Hippocampal formation (tissue), 2 donors: ENCODE measurements at regions not wholly inside any gene's neighbourhood (a gene's known extent, or its start where the extent isn't known, plus 50 kb on each side); places are given as distances from the start of the nearest gene placed in this dataset.

ENCODE experiments used
- DNase-seq, 2 donors: peaks; one replicate each; lab custom pipeline; 2025; lab: John Stamatoyannopoulos, UW

DNA sequence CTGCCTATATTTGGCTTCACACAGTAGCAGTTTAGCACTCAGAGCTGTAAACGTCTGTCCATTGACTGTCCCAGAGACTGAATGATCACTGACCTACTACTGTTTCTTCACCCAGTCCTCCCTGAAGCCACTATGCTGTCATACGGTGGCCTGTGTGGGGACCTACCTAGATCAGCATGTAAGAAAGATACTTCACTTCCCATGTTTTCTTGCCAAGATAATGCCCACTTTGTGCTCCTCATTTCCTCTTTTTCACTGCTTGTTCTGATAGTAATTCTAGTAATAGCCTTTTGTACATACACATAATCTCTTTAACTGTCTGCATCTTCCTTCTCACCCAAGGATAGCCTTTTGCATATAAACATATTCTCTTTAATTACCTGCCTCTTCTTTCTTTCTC, 109.9 kb upstream of the TIAM2 start:
- DNase-seq, result no peak

DNA sequence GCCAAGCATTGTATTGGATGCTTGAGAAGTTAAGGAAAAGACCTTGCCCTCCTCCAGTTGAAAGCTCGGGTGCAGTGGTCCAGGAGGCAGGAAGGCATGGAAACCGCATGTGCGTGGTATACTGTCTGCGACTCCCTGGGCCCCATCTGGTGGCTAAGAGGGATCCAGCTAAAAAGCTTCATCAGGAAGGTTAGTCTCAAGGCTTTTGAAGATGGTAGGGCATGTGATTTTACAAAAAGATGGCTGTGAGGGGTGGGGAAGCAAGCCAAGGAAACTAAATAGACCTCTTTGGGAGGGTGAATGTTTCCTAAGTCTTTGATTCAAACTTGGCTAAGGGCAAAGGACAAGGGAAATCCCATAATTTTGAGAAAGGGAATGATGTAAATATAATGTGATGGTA, 109.1 kb upstream of the TIAM2 start:
- DNase-seq, result no peak

DNA sequence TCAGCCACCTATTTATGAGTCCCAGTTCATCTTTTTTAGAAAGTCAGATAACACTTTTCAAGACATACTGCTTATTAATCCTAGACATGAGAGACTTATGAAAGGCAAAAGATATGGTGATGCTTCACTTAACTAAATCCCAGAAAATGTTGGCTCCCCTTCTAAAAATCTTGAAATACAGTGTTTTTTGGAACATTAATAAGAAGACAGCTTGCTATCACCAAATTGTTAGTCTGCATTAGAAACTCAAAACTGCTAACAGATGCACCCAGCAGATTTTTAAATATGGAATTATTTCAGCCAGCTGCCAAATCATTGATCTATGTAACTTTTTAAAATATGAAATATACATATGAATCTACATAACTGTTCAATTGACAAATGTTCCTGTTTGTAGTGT, 108.6 kb upstream of the TIAM2 start:
- no peak for DNase-seq

DNA sequence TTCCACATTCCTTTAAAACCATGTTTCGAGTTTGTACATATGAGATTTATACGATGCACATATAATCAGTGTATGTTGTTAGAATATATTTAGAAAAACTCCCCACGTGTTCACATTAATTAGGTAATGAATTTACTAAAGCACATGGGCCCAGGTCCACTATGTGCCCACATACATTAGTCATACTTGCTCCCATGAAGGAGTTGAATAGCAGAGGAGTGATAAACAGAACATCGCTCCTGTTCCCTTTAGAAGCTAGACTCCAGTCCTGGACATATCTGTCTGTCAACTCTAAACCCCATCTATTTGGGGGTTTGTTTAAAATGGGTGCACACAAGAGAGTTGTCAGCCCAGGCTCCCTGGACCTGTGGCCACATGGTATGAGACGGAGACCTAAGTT, 108.1 kb upstream of the TIAM2 start:
- DNase-seq, result no peak

- peak in 1 of 2 donors; percentile 49 for DNase-seq
Measured at GRCh38 chr6:154888421-154889295, 106.5 kb upstream of the TIAM2 start.

DNA sequence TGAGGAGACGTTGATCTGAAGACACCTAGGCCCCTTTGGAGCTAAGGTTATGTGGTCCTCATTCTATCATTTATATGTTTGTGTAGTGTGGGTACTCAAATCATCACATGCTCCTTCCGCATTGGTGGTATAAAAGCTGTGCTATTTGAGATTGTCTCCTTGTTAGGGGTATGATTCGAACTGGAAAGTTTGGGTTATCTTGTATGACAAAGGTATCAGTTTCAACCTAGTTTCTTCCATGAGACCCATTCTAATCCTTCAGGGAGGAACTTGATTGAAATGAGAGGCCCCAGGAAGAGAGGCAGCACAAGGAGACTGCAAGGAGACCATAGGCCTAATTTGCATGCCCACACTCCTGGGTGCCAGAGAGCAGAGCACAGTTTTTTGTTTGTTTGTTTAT, 104.2 kb upstream of the TIAM2 start:
- no peak for DNase-seq

- DNase-seq, result no peak
Measured at GRCh38 chr6:154891901-154892300, 103.2 kb upstream of the TIAM2 start.

GRCh38 chr6:154893917-154894316, 101.2 kb upstream of the TIAM2 start:
- no peak for DNase-seq

DNA sequence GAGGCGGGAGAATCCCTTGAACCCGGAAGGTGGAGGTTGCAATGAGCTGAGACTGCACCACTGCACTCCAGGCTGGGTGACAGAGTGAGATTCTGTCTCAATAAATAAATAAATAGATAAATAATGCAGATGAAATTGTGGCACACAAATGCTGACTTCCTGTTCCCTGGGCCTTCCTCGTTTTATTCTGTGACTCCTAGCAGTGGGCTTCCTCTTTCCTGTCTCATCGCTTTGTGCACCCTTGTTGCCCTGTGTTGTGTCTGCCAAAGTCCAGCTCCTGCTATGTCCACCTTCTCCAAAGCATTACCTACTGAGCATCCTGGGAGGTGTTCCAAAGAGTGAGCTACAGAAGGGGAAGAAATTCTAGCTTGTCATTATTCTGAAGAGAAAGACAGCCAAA, 100.2 kb upstream of the TIAM2 start:
- no peak for DNase-seq

DNA sequence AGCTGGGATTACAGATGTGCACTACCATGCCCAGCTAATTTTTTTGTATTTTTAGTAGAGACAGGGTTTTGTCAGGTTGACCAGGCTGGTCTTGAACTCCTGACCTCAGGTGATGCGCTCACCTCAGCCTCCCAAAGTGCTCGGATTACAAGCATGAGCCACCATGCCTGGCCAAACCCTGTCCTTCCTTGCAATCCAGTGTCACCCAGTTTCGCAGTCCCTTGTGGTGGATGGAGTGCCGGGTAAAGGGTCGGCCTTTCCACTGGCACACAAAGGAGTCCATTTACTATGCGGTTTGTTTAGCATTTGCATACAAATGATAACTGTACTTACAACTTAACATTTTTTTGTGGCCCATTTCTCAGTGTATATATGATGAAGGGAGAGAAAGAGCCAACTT, 99.3 kb upstream of the TIAM2 start:
- DNase-seq, result no peak

DNA sequence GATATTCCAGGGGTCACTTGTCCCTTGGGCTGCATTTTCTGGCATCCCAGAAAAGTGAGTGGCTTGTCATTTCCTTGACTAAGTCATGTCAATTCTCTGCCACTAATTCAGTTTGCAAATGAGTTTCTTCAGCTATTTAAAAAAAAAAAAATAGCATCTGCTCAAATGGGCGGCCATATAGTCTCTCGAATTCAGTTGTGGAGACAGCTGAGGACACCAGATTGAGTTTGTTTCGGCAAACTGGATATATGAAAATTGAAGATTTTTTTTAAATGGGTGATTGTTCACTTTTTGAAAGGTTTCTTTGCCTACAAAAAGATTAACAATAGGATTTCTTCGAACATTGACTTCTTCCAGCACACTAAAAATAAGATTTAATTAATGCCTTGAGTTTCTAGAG, 96.3 kb upstream of the TIAM2 start:
- no peak for DNase-seq

DNA sequence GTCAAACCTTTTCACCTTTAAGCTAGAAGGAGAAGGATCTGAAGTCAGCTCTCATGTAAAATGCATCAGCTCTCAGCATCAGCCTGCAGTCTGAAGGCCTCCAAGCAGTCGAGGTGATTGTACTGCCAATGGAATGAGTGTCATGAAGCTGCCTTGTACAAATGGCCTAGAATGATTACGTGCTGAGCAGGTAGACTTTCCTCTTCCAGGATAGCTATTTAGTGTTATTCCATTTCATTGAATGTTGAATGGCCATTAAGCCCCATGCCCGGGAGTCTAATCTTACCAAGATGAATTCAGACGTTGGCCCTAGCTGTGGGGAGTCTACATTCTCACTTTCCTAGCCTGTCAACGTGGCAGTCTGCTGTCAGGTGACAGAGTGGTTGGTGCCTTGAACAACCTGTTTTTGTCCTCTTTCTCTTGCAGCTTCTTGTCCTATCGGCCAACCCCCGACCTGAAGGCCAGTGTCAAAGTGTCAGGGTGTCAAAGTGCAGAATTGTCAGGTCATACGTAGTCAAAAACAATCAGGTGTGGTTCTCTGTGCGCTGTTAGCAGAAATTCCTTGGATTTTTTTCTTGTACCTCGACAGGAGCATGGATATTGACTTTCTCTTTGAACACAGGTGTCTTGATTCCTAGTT, 95.2 kb upstream of the TIAM2 start:
- no peak for DNase-seq

- peak; percentile 3 to 31 for DNase-seq
Measured at GRCh38 chr6:154901876-154902552, 93.1 kb upstream of the TIAM2 start.

DNA sequence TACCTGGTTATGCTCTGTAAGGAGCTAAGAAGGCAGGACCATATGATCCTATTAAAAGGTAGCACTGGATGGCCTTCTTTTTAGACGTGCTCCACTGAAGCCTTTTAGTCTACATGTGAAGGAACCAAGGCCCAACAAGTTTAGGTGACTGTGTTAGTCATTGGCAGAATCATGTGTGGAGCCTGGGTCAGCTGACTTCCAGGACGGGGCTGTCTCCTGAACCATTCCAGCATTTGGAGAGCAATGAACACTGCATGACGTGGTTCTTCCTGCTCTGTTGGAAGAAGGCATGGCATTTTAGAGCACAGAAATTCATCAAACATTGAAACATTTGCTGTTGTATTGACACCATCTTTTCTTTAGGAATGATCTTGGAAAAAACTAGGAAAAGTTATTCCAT, 87.8 kb upstream of the TIAM2 start:
- DNase-seq, result no peak

DNA sequence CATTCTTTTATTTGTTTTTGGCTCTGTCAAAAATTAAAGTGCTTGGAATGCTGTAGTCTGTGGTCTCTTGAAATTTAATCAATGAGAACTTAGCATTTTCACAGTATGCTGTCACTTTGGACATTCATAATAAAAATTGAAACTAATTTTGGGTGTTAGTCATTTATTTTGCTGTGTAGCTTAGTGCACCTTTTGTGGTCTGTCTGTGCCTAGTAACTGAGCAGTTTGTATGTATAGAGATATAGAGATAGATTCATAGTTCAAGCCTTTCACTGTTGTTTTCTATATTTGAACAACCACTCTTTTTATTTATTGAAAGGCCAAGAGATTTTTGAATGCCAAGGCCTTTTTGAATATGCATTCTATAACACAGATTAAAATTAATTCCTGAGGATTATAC, 86.4 kb upstream of the TIAM2 start:
- no peak for DNase-seq

GRCh38 chr6:154909311-154909710, 85.8 kb upstream of the TIAM2 start:
- DNase-seq, result no peak

GRCh38 chr6:154909821-154910220, 85.3 kb upstream of the TIAM2 start:
- no peak for DNase-seq

DNA sequence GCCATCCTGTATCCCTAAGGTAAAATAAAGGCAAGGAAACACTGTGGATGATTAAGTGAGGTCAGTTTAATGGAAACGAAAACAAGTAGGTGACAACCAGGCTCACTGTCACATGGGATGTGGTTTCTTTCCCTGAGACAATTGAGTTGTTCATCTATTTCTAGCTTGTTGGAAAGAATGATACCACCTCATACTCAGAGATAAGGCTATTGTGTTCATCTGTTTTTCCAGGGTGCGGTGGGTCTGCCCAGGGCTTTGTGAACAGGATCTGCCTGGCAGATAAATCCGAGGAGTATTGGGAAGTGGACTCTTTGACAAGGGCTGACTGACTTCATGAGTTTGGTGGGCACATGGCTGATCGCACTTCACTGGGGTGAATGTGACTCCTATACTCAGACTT, 80.8 kb upstream of the TIAM2 start:
- no peak for DNase-seq

DNA sequence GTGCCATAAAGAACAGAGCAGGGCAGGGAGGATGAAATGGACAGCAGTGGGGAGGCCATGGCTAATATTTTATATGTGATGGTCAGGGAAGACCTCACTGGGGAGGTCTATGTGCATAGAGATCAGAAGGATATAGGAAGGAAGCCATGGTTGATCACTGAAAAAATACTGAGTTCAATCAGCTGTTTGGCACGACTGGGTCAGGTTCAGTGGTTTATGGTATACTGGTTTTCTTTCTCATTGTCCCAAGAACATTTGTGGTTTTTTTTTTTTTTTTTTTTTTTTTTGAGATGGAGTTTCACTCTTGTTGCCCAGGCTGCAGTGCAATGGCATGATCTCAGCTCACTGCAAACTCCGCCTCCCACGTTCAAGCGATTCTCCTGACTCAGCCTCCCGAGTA, 78.3 kb upstream of the TIAM2 start:
- DNase-seq, result no peak

DNA sequence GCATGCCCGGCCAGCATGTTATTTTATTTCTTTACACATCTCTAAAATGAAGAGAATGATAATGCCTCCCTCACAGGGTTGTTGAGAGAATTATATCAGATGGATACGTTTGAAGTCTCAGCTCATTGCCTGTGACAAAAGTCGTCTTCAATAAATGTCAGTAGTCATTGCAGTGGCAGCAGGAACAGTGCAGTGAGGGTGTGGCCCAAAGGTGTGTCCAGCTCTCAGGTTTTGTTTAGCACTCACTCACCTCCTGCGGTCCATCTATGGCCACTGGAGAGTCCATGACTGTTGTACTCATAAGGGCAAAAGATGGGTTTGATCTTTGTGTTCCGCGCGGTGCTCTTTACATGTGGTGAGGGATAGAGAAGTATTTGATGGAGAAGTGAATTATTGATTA, 77.2 kb upstream of the TIAM2 start:
- DNase-seq, result no peak

DNA sequence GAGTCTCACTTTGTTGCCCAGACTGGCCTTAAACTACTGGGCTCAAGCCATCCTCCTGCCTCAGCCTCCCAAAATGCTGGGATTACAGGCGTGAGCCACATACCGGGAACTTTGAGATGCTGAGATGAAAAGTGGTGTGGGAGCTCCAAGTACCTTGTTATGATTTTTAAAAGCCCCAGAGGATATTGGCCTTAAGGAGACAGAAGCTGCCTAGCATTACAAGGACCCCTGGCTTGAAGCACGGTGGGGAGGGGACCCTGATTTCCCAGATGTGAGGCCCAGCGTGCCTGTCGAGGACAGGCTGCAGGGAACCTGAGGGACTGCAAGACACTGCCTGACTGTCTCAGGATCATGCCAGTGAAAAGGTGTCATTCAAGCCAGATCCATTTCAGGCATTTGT, 75.3 kb upstream of the TIAM2 start:
- no peak for DNase-seq

GRCh38 chr6:154920495-154921200, 74.5 kb upstream of the TIAM2 start:
- no peak for DNase-seq
